Endodermal cell (in vitro differentiated cells): ENCODE measurements at regions not wholly inside any gene's neighbourhood (a gene's known extent, or its start where the extent isn't known, plus 50 kb on each side); places are given as distances from the start of the nearest gene placed in this dataset.
"Not testable (repeated sequence)": the region's sequence is repeated elsewhere in the genome, so short reads cannot be mapped to it uniquely, and the experiment has no call there.

Experiments
- DNase-seq: peaks from one replicate; pipeline ENCODE4 v3.0.0-alpha.2; 2017
- H3K27ac ChIP-seq: 2 replicates; pipeline ENCODE4 v1.5.1; 2013; ENCODE audit warnings: mild to moderate bottlenecking, low read depth, low read length, moderate library complexity
- H3K27me3 ChIP-seq: 2 replicates; pipeline ENCODE4 v1.6.1; 2013; ENCODE audit warnings: mild to moderate bottlenecking, low read length, moderate library complexity; ENCODE audit not compliant: insufficient read depth, control insufficient read depth, poor library complexity, severe bottlenecking
- H3K36me3 ChIP-seq: 2 replicates; pipeline ENCODE4 v1.7.0; 2013; ENCODE audit warnings: mild to moderate bottlenecking, low read length, moderate library complexity; ENCODE audit not compliant: control insufficient read depth, insufficient read depth
- H3K4me1 ChIP-seq: one replicate; pipeline ENCODE4 v1.7.0; 2013; ENCODE audit warnings: low read length; ENCODE audit not compliant: control insufficient read depth, insufficient read depth
- H3K4me3 ChIP-seq: 2 replicates; pipeline ENCODE4 v1.5.1; 2013; ENCODE audit warnings: mild to moderate bottlenecking, low read length, moderate library complexity
- H3K9ac ChIP-seq: 2 replicates; pipeline ENCODE4 v1.6.1; 2013; ENCODE audit warnings: mild to moderate bottlenecking, low read length, moderate library complexity; ENCODE audit not compliant: poor library complexity, severe bottlenecking; ENCODE audit errors: extremely low read depth
- H3K9me3 ChIP-seq: 2 replicates; pipeline ENCODE4 v1.6.1; 2013; ENCODE audit warnings: mild to moderate bottlenecking, low read length, moderate library complexity; ENCODE audit not compliant: control insufficient read depth
- H3K27ac Mint-ChIP-seq: 2 replicates; pipeline ENCODE4 v1.8.0; 2020; ENCODE audit warnings: mixed read lengths
- H3K27me3 Mint-ChIP-seq: 2 replicates; pipeline ENCODE4 v1.8.0; 2021; ENCODE audit warnings: mild to moderate bottlenecking, mixed read lengths; ENCODE audit not compliant: insufficient read depth
- H3K36me3 Mint-ChIP-seq: 2 replicates; pipeline ENCODE4 v1.8.0; 2020; ENCODE audit warnings: low read depth, mixed read lengths
- H3K4me1 Mint-ChIP-seq: 2 replicates; pipeline ENCODE4 v1.8.0; 2020; ENCODE audit warnings: mixed read lengths
- H3K4me3 Mint-ChIP-seq: 2 replicates; pipeline ENCODE4 v1.8.0; 2020; ENCODE audit warnings: mild to moderate bottlenecking, moderate library complexity, mixed read lengths
- H3K9me3 Mint-ChIP-seq: 2 replicates; pipeline ENCODE4 v1.8.0; 2020; ENCODE audit warnings: mild to moderate bottlenecking, mixed read lengths
- WGBS, 2 experiments: methylation state at CpG; one replicate each; pipeline versions ENCODE4 v1.1.5 to v1.1.7; 2013; ENCODE audit warnings: missing lambda C conversion rate in 2 of 2, mixed read lengths in 1 of 2; ENCODE audit not compliant: insufficient coverage in 1 of 2, insufficient read length in 1 of 2; 5-methylcytosine and 5-hydroxymethylcytosine counted together
- TF ChIP-seq, protein P1 (sequence below): fragments of 200-600 bp; sonication (generic); conservative IDR thresholded peaks from 2 replicates; pipeline ENCODE4 v1.5.0; 2021; ENCODE audit warnings: antibody characterized with exemption, mild to moderate bottlenecking

DNA sequence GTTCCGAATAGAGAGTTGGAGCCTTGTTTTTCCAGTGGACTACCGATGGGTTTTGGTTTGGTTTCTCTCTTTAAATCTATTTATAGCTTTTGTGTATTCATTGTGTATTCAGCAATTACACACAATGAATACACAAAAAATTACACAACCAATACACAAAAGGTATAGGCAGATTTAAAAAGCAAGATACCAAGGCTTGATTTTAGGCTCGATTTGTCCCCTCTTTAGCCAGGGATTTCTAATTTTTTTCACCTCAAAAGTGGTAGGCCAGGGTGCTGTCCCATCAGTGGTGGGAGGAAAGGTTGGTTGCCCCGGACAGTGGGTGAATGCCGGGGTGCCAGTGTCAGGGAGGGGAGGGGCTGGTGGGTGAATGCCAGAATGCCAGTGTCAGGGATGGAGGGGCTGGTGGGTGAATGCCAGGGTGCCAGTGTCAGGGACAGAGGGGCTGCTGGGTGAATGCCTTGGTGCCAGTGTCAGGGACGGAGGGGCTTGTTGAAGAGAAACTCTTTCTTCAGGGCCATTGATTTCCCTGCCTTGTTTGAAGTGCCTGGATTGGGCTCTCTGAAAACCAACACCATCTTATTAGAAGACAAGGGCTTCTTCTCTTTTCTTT lies 186.2 kb downstream of the GOLGA6L6 start:
- TF ChIP-seq, protein P1, sequence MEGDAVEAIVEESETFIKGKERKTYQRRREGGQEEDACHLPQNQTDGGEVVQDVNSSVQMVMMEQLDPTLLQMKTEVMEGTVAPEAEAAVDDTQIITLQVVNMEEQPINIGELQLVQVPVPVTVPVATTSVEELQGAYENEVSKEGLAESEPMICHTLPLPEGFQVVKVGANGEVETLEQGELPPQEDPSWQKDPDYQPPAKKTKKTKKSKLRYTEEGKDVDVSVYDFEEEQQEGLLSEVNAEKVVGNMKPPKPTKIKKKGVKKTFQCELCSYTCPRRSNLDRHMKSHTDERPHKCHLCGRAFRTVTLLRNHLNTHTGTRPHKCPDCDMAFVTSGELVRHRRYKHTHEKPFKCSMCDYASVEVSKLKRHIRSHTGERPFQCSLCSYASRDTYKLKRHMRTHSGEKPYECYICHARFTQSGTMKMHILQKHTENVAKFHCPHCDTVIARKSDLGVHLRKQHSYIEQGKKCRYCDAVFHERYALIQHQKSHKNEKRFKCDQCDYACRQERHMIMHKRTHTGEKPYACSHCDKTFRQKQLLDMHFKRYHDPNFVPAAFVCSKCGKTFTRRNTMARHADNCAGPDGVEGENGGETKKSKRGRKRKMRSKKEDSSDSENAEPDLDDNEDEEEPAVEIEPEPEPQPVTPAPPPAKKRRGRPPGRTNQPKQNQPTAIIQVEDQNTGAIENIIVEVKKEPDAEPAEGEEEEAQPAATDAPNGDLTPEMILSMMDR = no peak
- Mint-ChIP-seq H3K4me1 (no peaks in the 10 kb centered on the region), H3K4me3 (no peak overlapping the region), H3K36me3 (peaks cover 23% of the 10 kb centered on the region), H3K27me3 (no peaks in the 10 kb centered on the region), H3K9me3 (no peaks in the 10 kb centered on the region), H3K27ac (no peak overlapping the region)
- Histone ChIP-seq H3K27me3 (no peaks in the 10 kb centered on the region), H3K36me3 (no peaks in the 10 kb centered on the region), H3K9ac (no peak overlapping the region), H3K9me3 (peaks cover 96% of the 10 kb centered on the region), H3K4me3 (no peak overlapping the region), H3K4me1 (no peaks in the 10 kb centered on the region), H3K27ac (no peak overlapping the region)
- 82 to 87% methylated on average over 5 to 6 of the region's 6 CpGs for WGBS, 2 experiments
- DNase-seq = no peak

DNA sequence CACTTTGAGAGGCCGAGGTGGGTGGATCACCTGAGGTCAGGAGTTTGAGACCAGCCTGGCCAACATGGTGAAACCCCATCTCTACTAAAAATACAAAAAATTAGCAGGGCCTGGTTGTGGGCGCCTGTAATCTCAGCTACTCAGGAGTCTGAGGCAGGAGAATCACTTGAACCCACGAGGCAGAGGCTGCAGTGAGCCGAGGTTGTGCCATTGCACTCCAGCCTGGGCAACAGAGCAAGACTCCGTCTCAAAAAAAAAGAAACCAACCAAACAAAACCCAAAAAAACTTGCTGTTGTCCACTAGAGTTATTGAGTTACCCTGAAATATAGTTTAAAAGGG lies 186.7 kb downstream of the GOLGA6L6 start:
- WGBS, 2 experiments = 62 to 64% methylated on average over 5 of the region's 5 CpGs
- H3K4me1 Mint-ChIP-seq, H3K27me3 Mint-ChIP-seq, H3K36me3 ChIP-seq, H3K4me3 Mint-ChIP-seq, H3K4me1 ChIP-seq, H3K27me3 ChIP-seq, DNase-seq, H3K9ac ChIP-seq, H3K9me3 Mint-ChIP-seq, H3K27ac Mint-ChIP-seq, H3K4me3 ChIP-seq, H3K27ac ChIP-seq: not testable (repeated sequence)
- H3K36me3 Mint-ChIP-seq = peaks cover 27% of the 10 kb centered on the region
- peaks cover 96% of the 10 kb centered on the region for H3K9me3 ChIP-seq

DNA sequence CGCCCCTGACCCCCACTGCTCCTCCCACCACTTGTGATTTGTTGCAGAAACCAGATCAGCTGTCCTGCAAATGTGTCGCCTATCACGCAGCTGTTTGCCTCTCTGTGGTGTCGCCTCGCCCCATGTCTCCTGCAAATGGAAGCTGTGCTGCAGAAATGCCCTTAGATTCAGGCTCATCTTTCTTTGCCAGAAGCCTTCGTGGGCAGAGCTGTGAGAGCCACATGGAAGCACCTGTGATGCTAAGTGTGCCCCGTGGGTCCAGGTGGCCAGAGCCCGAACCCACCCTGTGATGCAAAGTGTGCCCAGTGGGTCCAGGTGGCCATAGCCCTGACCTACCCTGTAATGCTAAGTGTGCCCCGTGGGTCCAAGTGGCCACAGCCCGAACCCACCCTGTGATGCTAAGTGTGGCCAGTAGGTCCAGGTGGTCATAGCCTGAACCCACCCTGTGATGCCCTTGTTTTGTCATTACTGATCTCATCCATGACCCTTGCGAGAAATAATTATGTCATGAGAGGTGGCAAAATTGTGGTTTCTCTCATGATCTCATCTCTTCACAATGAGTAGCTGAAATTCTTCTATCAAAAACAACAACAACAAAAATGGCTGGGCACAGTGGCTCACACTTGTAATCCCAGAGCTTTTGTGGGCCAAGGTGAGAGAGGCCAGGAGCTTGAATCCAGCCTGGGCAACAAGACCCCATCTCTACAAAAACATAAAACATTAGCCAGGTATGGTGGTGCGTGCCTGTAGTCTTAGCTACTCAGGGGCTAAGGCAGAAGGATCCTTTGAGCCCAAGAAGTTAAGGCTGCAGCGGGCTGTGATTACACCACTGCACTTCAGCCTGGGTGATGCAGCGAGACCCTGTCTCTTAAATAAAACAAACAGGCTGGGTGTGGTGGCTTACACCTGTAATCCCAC lies 187.4 kb downstream of the GOLGA6L6 start:
- H3K4me1 ChIP-seq = no peaks in the 10 kb centered on the region
- Mint-ChIP-seq H3K4me1 (no peaks in the 10 kb centered on the region), H3K36me3 (peaks cover 29% of the 10 kb centered on the region), H3K4me3 (no peak overlapping the region), H3K27ac (no peak overlapping the region), H3K27me3 (no peaks in the 10 kb centered on the region), H3K9me3 (no peaks in the 10 kb centered on the region)
- 71 to 73% methylated on average over 14 of the region's 14 CpGs for WGBS, 2 experiments
- no peak overlapping the region for H3K27ac ChIP-seq
- no peaks in the 10 kb centered on the region for H3K36me3 ChIP-seq
- H3K4me3 ChIP-seq = no peak overlapping the region
- no peak overlapping the region for H3K9ac ChIP-seq
- peaks cover 99% of the 10 kb centered on the region for H3K9me3 ChIP-seq
- TF ChIP-seq, protein P1 = no peak
- peak; percentile 45 for DNase-seq
- H3K27me3 ChIP-seq = no peaks in the 10 kb centered on the region
